Hematopoietic multipotent progenitor cell treated with erythropoietin and hydrocortisone succinate and interleukin-3 and kit ligand, for 6 days (in vitro differentiated cells): ENCODE measurements at regions not wholly inside any gene's neighbourhood (a gene's known extent, or its start where the extent isn't known, plus 50 kb on each side); places are given as distances from the start of the nearest gene placed in this dataset.
"Not testable (repeated sequence)": the region's sequence is repeated elsewhere in the genome, so short reads cannot be mapped to it uniquely, and the experiment has no call there.

Experiments used
- DNase-seq: peaks from one replicate; pipeline ENCODE4 v3.0.0-alpha.2; 2015

GRCh38 chr5:53160895-53161294 lies 51.3 kb upstream of the MOCS2 start:
- DNase-seq: no peak

DNA sequence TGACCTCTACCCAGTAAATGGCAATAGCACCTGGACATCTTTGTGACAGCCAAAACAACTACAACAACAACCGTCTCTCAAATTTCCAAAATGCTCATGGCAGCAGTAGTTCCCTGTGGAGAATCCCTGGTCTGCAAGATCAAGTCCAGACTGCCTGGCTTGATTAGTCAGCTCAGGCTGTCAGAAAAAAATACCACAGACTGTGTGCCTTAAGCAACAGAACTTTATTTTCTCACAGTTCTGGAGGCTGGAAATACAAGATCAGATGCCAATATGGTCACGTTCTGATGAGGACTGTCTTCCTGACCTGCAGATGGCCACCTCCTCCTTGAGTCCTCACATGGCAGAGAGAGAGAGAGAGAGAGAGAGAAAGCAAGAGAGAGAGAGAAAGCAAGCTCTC lies 52.3 kb upstream of the MOCS2 start:
- DNase-seq: no peak

DNA sequence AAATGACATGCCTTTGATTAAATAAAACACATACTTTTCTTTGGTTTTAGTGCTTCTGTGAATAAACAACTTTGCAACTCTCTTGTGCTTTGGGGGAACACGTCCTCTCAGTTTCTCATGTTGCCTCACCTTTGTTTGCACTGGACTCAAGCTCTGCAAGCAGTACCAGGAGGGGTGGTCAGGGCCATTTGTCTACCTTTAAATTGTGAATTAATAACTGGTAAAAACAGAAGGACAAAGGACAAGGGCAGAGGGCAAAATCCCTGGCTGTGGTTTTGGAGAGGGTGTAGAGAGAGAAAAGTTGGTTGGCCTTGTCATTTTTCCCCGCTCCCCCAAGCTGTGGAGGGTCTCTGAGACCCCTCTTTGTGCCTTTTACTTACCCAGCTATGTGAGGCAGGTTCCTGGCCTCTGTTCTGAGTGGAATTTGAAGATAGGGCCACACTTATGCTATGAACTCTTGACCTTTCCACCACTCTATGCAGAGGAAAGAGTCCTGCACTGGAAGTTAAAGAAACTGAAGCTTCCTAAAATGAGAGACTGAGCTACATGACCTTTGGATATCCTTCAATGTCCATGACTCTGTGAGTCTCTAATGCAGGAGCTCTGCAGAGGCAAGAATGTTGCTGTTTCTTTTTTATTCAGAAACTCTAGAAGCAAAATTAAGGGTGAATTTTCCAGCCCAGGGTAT lies 55.1 kb upstream of the MOCS2 start:
- DNase-seq: no peak

DNA sequence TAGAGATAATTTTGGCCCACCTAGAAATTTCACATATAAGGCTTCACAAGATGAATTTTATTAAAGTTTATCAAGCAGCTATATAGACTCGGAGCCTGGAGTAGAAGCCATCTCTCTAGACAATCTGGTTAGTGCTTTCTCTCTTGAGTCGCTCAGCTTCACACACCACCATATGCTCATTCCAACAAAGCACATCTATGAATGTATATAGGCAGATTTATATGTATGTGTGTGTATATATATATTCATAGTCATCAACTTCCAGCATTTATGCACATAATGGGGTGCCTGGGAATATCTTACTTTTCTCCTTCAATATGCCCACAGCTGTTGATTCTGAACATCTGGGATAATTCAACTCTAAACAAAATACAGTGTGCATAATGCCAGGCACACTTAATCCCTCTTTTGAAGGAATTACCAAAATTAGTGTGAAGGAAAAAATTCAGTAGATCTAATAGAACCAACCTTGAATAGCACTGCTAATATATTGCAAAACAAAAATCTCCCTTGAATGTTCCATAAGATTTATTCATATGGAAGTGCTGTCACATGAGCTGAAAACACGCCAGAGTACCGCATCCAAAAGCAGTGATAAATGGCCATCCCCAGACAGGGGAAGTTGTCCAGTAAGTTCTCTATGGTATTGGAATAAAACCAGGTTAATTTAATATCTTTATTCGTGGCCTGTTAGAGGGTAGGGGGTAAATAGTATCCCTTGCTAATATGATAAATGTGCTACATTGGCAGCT lies 56.0 kb upstream of the MOCS2 start:
- DNase-seq: no peak

GRCh38 chr5:53166183-53166495 lies 56.6 kb upstream of the MOCS2 start:
- no peak for DNase-seq

- DNase-seq: no peak
Observed at GRCh38 chr5:53167836-53168235, 58.3 kb upstream of the MOCS2 start.

- DNase-seq: no peak
Observed at GRCh38 chr5:53169933-53170332, 60.4 kb upstream of the MOCS2 start.

DNA sequence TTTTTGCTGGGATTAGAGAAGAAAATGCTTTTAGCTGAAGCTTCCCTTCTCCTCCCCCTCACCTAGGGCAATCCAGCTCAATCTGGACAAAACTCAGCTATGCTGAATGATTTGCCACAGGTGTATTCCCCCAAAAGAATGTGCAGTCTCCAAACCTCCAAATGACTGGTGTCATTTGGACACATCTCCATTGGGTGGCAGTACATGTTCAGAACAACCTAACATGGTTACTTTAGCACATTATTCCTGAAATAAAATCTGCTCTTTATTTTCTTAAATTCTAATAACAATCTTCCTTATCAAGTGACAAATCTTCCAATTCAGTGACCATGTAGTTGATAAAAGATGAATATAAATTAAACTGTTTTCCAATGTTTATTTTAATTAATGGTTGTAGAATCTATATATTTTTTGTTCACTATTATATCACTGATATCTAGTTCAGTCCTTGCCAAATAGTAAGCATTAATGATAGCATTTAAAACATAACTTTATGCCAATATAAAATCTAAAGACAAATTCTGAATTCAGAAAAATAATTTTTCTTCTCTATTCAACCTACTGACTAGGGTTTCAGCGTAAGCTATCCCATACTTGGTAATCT lies 61.3 kb upstream of the MOCS2 start:
- peak; percentile 69 for DNase-seq

DNA sequence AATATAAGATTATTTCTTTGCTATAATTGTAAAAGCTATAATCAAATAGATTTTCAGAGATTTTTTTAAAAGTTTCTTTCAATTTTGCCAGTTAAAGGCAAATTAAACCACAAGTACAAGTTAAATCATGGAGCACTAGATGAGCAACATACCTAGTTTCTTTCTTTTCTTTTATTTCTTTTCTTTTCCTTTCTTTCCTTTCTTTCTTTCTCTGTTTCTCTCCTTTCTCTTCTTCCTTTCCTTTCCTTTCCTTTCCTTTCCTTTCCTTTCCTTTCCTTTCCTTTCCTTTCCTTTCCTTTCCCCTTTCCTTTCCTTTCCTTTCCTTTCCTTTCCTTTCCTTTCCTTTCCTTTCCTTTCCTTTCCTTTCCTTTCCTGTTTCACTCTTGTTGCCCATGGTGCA lies 62.5 kb upstream of the MOCS2 start:
- not testable (repeated sequence) for DNase-seq

GRCh38 chr5:53172630-53173029 lies 63.1 kb upstream of the MOCS2 start:
- no peak for DNase-seq

DNA sequence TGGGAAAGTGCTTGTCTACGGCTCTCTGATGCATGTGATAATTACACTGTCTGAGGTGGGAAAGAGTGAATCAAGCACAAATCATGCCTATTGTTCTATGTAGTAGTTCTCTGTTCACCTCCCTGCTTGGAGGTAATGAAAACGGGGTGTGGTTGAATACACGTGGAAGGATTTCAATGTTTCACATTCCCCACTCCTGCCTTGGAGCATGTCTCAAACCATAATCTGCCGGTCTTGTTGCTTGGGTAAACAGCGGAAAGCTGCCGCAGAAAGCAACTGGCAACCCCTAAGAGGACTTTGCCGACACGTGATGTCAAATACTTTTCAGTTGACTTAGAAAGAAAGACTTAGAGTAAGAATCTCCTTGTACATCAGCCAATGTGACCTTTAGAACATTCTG lies 63.5 kb upstream of the MOCS2 start:
- no peak for DNase-seq

DNA sequence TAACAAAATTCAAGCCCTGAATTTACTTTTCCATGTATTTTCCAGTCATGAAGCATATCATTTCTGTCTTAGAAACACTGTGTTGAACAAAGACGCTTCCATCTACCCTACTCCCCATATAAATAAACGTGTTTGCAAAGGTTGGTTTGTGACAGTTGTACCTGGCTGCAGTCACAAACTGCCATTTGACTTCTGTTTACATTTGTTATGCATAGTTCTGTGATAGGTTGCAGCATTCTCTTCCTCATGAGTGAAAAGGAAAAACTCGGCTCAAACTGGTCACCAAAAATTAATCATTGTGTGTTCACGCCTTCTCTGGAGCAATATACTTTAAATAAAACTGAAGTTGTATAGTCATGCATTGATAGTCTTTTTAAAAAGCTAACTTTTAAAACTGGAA lies 69.3 kb upstream of the MOCS2 start:
- no peak for DNase-seq

DNA sequence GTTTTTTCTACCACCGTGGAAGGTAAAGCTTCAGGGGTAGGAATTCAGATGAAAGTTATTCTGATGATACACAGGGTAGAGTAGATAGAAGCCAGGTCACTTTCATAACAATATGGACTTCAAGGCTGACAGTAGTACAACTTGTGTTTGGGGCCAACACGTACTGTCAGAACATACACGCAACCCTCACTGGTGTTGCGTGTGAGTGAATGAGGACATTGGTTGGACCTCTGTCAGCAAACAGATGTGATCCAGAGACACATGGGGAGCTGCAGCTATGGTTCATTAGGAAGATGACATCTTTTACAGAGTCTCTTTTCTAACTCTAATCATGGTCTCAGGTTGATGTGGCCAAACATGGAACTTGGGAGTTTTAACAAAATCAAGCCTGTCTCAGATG lies 70.1 kb upstream of the MOCS2 start:
- DNase-seq: no peak

- DNase-seq: no peak
Observed at GRCh38 chr5:53180538-53180937, 71.0 kb upstream of the MOCS2 start.

- DNase-seq: no peak
Observed at GRCh38 chr5:53180991-53181390, 71.4 kb upstream of the MOCS2 start.

- peak; percentile 51 for DNase-seq
Observed at GRCh38 chr5:53183880-53184279, 74.3 kb upstream of the MOCS2 start.

DNA sequence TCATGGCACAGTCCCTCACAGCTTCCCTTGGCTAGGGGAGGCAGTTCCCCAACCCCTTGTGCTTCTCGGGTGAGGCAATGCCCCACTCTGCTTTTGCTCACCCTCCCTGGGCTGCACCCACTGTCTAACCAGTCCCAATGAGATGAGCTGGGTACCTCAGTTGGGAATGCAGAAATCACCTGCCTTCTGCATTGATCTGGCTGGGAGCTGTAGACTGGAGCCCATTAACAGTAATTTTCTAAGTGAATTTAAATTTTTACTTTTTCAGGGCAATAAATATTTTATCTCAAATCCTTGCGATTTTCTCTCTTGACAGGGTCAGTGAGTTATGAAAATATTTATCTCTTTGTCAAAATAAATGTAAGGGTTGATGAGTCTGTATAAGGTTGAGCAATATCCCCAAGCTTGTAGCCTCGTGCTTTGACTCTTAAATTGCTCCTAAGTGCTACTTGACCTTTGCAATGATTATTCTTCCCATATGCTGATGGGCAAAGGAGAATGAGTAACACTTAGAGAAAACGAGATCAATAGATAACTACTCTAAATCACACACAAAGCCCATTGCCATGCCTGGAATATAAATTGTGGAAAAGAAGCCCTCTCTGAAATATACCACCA lies 82.1 kb upstream of the MOCS2 start:
- no peak for DNase-seq

GRCh38 chr5:53194086-53194485 lies 84.5 kb upstream of the MOCS2 start:
- DNase-seq: no peak

- DNase-seq: no peak
Observed at GRCh38 chr5:53199882-53200281, 90.3 kb upstream of the MOCS2 start.

DNA sequence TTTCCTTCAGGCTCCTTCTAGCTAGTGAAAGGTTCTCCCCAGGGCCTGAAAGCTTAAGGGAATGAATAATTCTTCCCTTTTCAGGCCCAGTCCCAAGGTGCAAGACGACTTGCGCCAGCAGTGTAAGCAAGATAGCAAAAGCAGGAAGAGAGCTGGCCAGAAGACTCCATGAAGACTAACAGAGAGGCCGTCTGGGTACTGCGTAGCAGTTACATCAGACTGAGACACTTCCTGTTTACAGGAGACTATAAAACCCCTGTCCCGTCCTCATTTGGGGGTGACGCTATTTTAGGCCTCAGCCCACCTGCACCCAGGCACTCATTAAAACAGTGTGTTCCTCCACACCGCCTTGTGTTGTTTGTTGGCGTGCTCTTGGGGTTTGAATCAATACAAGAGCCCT lies 90.7 kb upstream of the MOCS2 start:
- peak; percentile 12 for DNase-seq

GRCh38 chr5:53201746-53202145 lies 92.2 kb upstream of the MOCS2 start:
- DNase-seq: peak; percentile 31

DNA sequence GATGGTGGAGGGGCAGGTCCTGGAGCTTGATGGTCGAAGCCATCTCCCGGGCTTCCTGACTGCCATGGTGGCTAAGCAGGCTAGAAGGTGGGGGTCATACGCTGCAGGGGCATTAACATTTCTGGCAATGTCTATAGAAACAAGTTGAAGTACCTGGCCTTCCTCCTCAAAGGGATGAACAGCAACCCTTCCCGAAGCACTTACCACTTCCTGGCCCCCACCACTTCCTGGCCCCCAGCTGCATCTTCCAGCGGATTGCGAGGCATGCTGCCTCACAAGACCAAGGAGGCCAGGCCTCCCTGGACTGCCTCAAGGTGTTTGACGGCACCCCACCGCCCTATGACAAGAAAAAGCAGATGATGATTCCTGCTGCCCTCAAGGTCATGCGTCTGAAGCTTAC lies 97.0 kb upstream of the MOCS2 start:
- no peak for DNase-seq

DNA sequence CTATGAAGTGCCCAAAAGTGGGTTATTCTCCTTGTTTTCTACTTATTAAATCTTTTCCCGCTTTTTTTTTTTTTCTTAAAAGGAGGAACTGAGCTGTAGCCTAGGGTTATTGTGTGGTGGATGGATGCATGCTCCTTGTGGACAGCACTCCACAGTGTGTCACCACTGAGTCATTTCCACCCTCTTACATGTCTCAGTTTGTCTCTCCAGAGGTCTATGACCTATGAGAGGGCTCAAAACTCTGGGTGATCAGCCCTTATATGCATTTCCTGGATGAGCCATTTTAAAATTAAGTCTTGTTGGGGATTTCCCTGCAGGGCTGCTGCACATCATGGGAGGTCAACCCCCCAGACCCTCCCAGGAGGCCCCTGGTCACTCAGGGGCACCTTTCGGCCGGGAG lies 102.2 kb upstream of the MOCS2 start:
- no peak for DNase-seq

GRCh38 chr5:53219174-53219573 lies 109.6 kb upstream of the MOCS2 start:
- DNase-seq: no peak
